ENCODE measurements at regions not wholly inside any gene's neighbourhood (a gene's known extent, or its start where the extent isn't known, plus 50 kb on each side); places are given as distances from the start of the nearest gene placed in this dataset.

DNA sequence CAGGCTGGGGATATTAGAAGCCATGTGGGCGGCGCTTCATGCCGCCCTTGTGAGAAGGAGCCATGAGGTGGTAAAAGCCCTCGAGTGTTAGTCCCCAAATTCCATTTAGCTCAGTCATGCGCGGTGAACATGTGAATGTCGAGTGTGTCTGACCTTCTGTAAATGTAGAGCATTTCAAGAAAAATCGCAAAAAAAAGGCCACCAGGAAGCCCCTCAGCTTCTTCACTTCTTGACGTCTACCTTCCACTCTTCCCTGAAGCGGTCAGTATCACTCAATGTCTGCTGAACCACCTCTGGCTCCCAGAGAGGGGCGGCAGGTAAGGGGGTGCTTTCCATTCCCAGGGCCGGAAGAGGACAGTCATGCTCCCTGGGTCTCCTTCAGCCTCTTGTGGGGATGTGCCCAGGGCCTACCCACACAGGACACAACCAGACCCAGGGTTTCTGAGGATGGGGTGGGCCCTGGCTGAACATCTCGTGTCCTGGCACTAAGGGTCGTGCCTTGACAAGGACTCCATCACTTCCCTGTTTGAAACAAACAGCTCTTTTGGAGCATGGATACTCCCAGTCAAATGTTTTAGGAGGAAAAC is 274.9 kb downstream of the FAM43A start:
- H3K4me1 Mint-ChIP-seq = peaks cover 3% of the 10 kb centered on the region
- Histone ChIP-seq H3F3A (ENCODE audit: low read depth) (no peaks in the 10 kb centered on the region), H3K4me2 (no peak overlapping the region), H3K79me2 (ENCODE audit: low read depth) (no peaks in the 10 kb centered on the region), H3K9ac (no peak overlapping the region), H4K20me1 (ENCODE audit: low read depth) (no peaks in the 10 kb centered on the region), H3K36me3 (no peaks in the 10 kb centered on the region), H3K27me3 (no peaks in the 10 kb centered on the region), H2AFZ (replicated peaks) (no peak overlapping the region), H3K4me3 (no peak overlapping the region), H3K27ac (no peak overlapping the region), H3K9me3 (ENCODE audit: low read depth) (no peaks in the 10 kb centered on the region), H3K4me1 (no peaks in the 10 kb centered on the region)
- peaks cover 4% of the 10 kb centered on the region for H3K27me3 Mint-ChIP-seq (ENCODE audit: insufficient read depth, low read depth)
- H3K4me3 Mint-ChIP-seq = no peak overlapping the region
- no peak for DNase-seq (ENCODE audit: low spot score)
- H3K27ac Mint-ChIP-seq = no peak overlapping the region
- no peak for TF ChIP-seq CTCF (IDR thresholded peaks at IDR 0.05)
- no peak for TF ChIP-seq EZH2phosphoT487 (IDR thresholded peaks at IDR 0.05)
- no peak for TF ChIP-seq EZH2 (IDR thresholded peaks at IDR 0.05)
- peaks cover 2% of the 10 kb centered on the region for H3K9me3 Mint-ChIP-seq
- H3K36me3 Mint-ChIP-seq = no peaks in the 10 kb centered on the region

GRCh38 chr3:194961149-194961548 is 275.5 kb downstream of the FAM43A start:
- H3K36me3 ChIP-seq = no peaks in the 10 kb centered on the region
- no peaks in the 10 kb centered on the region for H3K27me3 ChIP-seq
- H3K4me3 ChIP-seq = no peak overlapping the region
- no peaks in the 10 kb centered on the region for H4K20me1 ChIP-seq (ENCODE audit: low read depth)
- H3K27ac ChIP-seq = no peak overlapping the region
- no peak overlapping the region for H3K4me3 Mint-ChIP-seq
- peaks cover 3% of the 10 kb centered on the region for H3K4me1 Mint-ChIP-seq
- peaks cover 2% of the 10 kb centered on the region for H3K9me3 Mint-ChIP-seq
- H3K27ac Mint-ChIP-seq = no peak overlapping the region
- H3K79me2 ChIP-seq (ENCODE audit: low read depth) = no peaks in the 10 kb centered on the region
- no peak overlapping the region for H2AFZ ChIP-seq (replicated peaks)
- H3K27me3 Mint-ChIP-seq (ENCODE audit: insufficient read depth, low read depth) = peaks cover 3% of the 10 kb centered on the region
- no peak for DNase-seq (ENCODE audit: low spot score)
- H3K9ac ChIP-seq = no peak overlapping the region
- no peaks in the 10 kb centered on the region for H3F3A ChIP-seq (ENCODE audit: low read depth)
- no peaks in the 10 kb centered on the region for H3K9me3 ChIP-seq (ENCODE audit: low read depth)
- H3K4me2 ChIP-seq = no peak overlapping the region
- H3K4me1 ChIP-seq = no peaks in the 10 kb centered on the region
- TF ChIP-seq EZH2 (IDR thresholded peaks at IDR 0.05) (no peak), CTCF (IDR thresholded peaks at IDR 0.05) (no peak), EZH2phosphoT487 (IDR thresholded peaks at IDR 0.05) (no peak)
- no peaks in the 10 kb centered on the region for H3K36me3 Mint-ChIP-seq

DNA sequence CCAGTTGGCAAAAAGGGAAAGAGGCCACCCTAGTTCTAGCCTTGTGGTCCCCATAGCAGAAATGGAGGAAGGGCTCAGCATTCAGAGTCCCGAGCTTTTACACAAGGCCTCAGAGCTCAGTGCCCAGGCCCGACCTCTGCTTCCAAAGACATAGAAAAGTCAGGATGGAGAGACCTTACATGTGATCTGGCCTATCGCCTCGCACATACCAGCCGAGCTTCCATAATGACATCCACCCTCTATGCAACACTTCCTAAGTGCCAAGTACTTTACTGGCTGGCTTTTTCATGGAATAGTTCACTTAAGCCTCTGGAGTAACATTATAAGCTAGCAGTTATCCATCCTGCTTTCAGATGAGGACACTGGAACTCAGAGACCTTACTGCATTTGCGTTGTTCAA is 275.9 kb downstream of the FAM43A start:
- peaks cover 3% of the 10 kb centered on the region for H3K4me1 Mint-ChIP-seq

More for the DNA sequence above, 275.9 kb downstream of the FAM43A start:
- Histone ChIP-seq H3K4me1 (no peaks in the 10 kb centered on the region), H3K4me2 (no peak overlapping the region), H3K9me3 (ENCODE audit: low read depth) (no peaks in the 10 kb centered on the region), H3F3A (ENCODE audit: low read depth) (no peaks in the 10 kb centered on the region), H3K79me2 (ENCODE audit: low read depth) (no peaks in the 10 kb centered on the region), H3K27ac (no peak overlapping the region), H2AFZ (replicated peaks) (no peak overlapping the region), H3K4me3 (no peak overlapping the region), H3K36me3 (no peaks in the 10 kb centered on the region), H3K27me3 (no peaks in the 10 kb centered on the region), H3K9ac (no peak overlapping the region), H4K20me1 (ENCODE audit: low read depth) (no peaks in the 10 kb centered on the region)
- Mint-ChIP-seq H3K27ac (no peak overlapping the region), H3K27me3 (ENCODE audit: insufficient read depth, low read depth) (peaks cover 2% of the 10 kb centered on the region), H3K4me3 (no peak overlapping the region), H3K9me3 (peaks cover 2% of the 10 kb centered on the region), H3K36me3 (no peaks in the 10 kb centered on the region)
- TF ChIP-seq EZH2phosphoT487 (IDR thresholded peaks at IDR 0.05) (no peak), CTCF (IDR thresholded peaks at IDR 0.05) (no peak), EZH2 (IDR thresholded peaks at IDR 0.05) (no peak)
- no peak for DNase-seq (ENCODE audit: low spot score)
